BJ (cell line): ENCODE measurements at regions not wholly inside any gene's neighbourhood (a gene's known extent, or its start where the extent isn't known, plus 50 kb on each side); places are given as distances from the start of the nearest gene placed in this dataset.

Experiments
- CTCF ChIA-PET: fragments of 350-600 bp; formaldehyde crosslinking; extraction: SDS; loops from one replicate; lab custom pipeline; 2021; ENCODE audit warnings: antibody characterized with exemption, inconsistent platforms; lab: Yijun Ruan, JAX
- POLR2A ChIA-PET: fragments of 300-600 bp; sonication (Branson Sonifier 250); formaldehyde crosslinking; extraction: SDS; loops from one replicate; lab custom pipeline; 2021; ENCODE audit warnings: antibody characterized with exemption; lab: Charles Lee
- DNase-seq: peaks from one replicate; pipeline ENCODE4 v3.0.0-alpha.2; 2011; ENCODE audit warnings: low read depth
- H3K27me3 ChIP-seq: 2 replicates; pipeline ENCODE4 v1.6.0; 2011; ENCODE audit warnings: low read length; ENCODE audit not compliant: control insufficient read depth, insufficient read depth
- H3K36me3 ChIP-seq: 2 replicates; pipeline ENCODE4 v1.5.1; 2011; ENCODE audit warnings: low read length; ENCODE audit not compliant: control insufficient read depth, insufficient read depth
- H3K4me3 ChIP-seq: 2 replicates; pipeline ENCODE4 v1.5.1; 2011; ENCODE audit warnings: low read depth, mild to moderate bottlenecking, control low read depth, low read length
- TF ChIP-seq, protein P1 (sequence below): IDR thresholded peaks from 2 replicates; pipeline ENCODE4 v1.5.1; 2011; ENCODE audit warnings: low read depth, mild to moderate bottlenecking, control low read depth, inconsistent platforms, low read length, moderate library complexity; ENCODE audit not compliant: insufficient read depth

DNA sequence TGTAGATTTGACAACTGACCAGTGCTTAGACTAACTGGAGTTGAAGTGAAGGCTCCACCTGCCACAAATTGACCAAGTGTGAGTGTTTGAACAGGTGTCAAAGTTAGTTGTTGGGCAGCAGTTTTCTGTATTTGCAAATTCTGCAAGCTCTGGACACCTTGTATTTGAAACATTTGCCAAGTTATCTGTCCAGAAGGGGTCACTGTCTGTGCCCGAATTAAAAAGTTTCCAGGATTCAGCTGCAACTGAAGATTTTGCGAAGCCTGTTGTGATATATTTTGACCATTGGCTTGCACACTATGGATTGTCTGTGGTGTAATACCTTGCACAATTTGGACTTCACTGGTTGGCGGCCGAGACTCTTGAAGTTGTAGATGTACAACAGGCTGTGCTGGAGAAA lies 1690.7 kb downstream of the SLITRK5 start:
- no peak for DNase-seq
- H3K27me3 ChIP-seq, result no peaks in the 10 kb centered on the region
- no peaks in the 10 kb centered on the region for H3K36me3 ChIP-seq
- POLR2A ChIA-PET, result no interaction called here
- H3K4me3 ChIP-seq, result no peak overlapping the region
- CTCF ChIA-PET, result no interaction called here
- TF ChIP-seq, protein P1, sequence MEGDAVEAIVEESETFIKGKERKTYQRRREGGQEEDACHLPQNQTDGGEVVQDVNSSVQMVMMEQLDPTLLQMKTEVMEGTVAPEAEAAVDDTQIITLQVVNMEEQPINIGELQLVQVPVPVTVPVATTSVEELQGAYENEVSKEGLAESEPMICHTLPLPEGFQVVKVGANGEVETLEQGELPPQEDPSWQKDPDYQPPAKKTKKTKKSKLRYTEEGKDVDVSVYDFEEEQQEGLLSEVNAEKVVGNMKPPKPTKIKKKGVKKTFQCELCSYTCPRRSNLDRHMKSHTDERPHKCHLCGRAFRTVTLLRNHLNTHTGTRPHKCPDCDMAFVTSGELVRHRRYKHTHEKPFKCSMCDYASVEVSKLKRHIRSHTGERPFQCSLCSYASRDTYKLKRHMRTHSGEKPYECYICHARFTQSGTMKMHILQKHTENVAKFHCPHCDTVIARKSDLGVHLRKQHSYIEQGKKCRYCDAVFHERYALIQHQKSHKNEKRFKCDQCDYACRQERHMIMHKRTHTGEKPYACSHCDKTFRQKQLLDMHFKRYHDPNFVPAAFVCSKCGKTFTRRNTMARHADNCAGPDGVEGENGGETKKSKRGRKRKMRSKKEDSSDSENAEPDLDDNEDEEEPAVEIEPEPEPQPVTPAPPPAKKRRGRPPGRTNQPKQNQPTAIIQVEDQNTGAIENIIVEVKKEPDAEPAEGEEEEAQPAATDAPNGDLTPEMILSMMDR, result no peak

DNA sequence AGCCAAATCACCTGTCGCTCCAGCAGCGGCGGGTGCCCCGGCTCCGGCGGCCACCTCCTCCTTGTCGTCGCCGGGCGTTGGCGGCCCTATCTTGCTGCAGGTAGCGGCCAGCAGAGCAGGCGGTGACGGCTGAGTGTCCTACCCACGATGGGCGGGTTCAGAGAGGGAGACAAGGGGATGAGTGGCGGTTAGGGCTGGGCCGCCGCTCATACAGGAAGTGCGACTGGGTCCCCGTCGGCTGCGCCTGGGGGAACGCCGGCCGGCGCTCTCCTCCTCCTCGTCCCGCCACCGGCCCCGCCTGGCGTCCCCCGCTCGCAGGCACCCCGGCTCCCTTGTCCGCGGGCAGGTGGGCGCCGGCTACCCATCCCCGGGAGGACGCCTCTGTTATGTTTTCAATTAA lies 1692.0 kb downstream of the SLITRK5 start:
- Histone ChIP-seq H3K27me3 (no peaks in the 10 kb centered on the region), H3K4me3 (no peak overlapping the region), H3K36me3 (no peaks in the 10 kb centered on the region)
- POLR2A ChIA-PET, result no interaction called here
- DNase-seq, result no peak
- CTCF ChIA-PET, result no interaction called here
- TF ChIP-seq, protein P1, result no peak

DNA sequence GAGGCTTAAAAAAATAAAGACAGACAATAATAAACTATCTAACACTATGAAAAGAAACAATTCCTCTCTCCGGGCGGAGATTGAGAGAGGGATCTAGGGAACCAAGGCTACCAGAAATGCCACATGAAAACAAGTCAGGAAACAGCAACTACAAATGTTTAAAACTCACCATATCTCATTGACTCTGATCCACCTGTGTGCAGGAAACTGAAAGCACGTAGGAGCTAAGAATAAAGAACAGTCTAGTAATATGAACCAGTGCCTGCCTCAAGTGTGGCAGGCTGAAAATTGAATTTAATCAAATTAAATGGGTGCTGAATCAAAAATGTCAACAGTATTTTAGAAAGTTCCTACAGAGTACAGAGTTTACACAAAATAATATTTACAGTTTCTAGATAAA lies 1701.0 kb downstream of the SLITRK5 start:
- ChIA-PET CTCF (no interaction called here), POLR2A (no interaction called here)
- TF ChIP-seq, protein P1, result no peak
- DNase-seq, result no peak
- no peaks in the 10 kb centered on the region for H3K36me3 ChIP-seq
- H3K4me3 ChIP-seq, result no peak overlapping the region
- no peaks in the 10 kb centered on the region for H3K27me3 ChIP-seq

DNA sequence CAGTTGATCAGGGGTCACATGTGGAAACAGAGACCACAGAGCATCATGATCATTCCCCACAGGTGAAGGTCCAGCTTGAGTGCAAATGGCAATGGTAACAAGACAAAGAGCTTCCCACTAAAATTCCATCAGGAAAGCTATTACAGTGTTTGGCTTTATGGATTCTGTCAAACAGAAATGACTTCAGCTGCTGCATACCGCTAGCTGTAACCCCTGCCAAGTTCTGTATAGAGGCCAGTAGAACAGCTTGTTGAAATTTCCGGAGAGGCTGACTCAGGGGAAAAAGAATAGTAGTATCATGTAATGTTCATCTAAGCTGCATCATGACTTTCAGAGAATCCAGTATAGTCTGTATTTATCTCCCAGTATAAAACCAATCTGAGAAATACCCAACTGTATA lies 1704.7 kb downstream of the SLITRK5 start:
- POLR2A ChIA-PET, result no interaction called here
- Histone ChIP-seq H3K36me3 (no peaks in the 10 kb centered on the region), H3K27me3 (no peaks in the 10 kb centered on the region), H3K4me3 (no peak overlapping the region)
- TF ChIP-seq, protein P1, result no peak
- DNase-seq, result no peak
- CTCF ChIA-PET, result no interaction called here

DNA sequence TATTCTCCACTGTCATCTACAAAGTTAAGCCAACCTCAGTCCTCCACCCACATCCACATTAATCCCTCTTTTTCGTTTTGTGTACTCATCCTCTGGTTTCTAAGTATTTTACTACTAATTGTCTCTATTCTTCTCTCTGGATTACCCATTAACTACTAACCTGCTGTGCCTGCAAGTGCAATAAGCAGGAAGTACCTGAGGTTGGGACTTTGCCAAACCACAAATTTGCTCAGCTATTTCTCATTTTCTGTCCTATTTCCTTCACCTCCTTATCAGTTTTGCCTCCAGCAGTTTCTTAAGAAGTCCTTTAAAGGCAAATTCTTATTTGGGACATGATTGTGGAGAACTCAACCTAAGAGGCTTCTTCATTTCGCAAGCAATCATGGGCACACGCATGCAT lies 1708.9 kb downstream of the SLITRK5 start:
- ChIA-PET POLR2A (no interaction called here), CTCF (no interaction called here)
- Histone ChIP-seq H3K4me3 (no peak overlapping the region), H3K36me3 (no peaks in the 10 kb centered on the region), H3K27me3 (no peaks in the 10 kb centered on the region)
- no peak for DNase-seq
- TF ChIP-seq, protein P1, result no peak
